ENCODE measurements at regions not wholly inside any gene's neighbourhood (a gene's known extent, or its start where the extent isn't known, plus 50 kb on each side); places are given as distances from the start of the nearest gene placed in this dataset.

DNA sequence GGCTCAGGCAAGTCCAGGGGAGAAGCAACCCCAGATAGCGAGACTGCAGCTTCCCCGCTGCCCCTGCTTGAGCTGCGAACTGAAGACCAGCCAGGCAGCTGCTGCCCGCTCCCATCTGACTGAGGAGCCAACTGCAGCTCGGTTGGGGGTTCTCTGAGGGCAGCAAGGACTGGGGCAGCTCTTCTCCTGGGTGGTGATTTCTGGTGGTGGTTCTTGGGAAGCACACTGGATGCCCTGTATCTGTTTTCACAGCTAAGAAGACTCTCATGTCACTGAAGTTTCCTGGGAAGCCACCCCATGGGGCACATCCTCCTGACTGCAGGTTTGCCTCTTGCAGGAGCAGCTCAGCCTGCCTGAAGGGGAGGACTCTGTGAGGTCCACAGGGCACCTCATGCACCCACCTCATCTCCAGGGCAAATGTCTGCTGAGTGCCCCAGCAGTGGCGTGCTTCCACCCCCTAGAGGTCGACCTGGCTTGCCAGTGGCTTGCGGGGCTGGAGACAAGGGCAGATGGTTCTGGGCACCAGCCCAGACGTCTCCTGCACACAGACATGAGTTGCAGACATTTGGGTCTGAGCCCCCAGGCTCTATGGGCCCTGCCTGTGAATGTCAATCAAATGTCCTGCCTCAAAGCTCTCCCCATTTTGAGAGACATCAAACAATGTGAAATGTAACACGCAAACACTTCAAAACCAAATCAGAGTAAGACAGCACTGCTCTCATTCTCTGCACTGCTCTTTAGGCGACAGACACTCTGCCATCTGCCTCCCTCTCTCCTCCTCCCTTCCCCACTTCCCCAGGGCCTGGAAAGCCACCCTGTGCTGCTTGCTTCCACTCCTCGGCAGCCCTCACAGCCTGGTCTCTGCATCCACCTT, 800.9 kb downstream of the BRD1 start:
- Mint-ChIP-seq H3K36me3 (no peaks in the 10 kb centered on the region), H3K9me3 (no peaks in the 10 kb centered on the region), H3K4me1 (no peaks in the 10 kb centered on the region), H3K27ac (no peak overlapping the region), H3K4me3 (no peak overlapping the region), H3K27me3 (ENCODE audit: low read depth in 2 of 2) (peaks cover 0 to 8% of the 10 kb centered on the region in 2 donors)
- Histone ChIP-seq H3K36me3 (ENCODE audit: control insufficient read depth, insufficient read depth, low read length) (no peaks in the 10 kb centered on the region), H3K4me1 (ENCODE audit: control insufficient read depth, insufficient read depth, low read length) (no peaks in the 10 kb centered on the region), H3K27me3 (ENCODE audit: control insufficient read depth, insufficient read depth, low read length) (no peaks in the 10 kb centered on the region), H3K4me3 (ENCODE audit: low read length) (no peak overlapping the region), H3K27ac (ENCODE audit: low read length) (no peak overlapping the region), H3K9me3 (ENCODE audit: control insufficient read depth, insufficient read depth, low read length) (no peaks in the 10 kb centered on the region)
- no peak for ATAC-seq
- WGBS (ENCODE audit: insufficient coverage) = 65% methylated on average over 12 of the region's 12 CpGs
- DNase-seq = no peak
- TF ChIP-seq CTCF (IDR thresholded peaks at IDR 0.05) = no peak
- intact Hi-C loops (cut with micrococcal nuclease) = no loop called here

- TF ChIP-seq CTCF (IDR thresholded peaks at IDR 0.05) = no peak
- WGBS (ENCODE audit: insufficient coverage) = 84% methylated on average over 17 of the region's 17 CpGs
- Mint-ChIP-seq H3K9me3 (no peaks in the 10 kb centered on the region), H3K27me3 (ENCODE audit: low read depth in 2 of 2) (peaks cover 0 to 5% of the 10 kb centered on the region in 2 donors), H3K4me3 (no peak overlapping the region), H3K4me1 (no peaks in the 10 kb centered on the region), H3K27ac (no peak overlapping the region), H3K36me3 (no peaks in the 10 kb centered on the region)
- Histone ChIP-seq H3K9me3 (ENCODE audit: control insufficient read depth, insufficient read depth, low read length) (no peaks in the 10 kb centered on the region), H3K27me3 (ENCODE audit: control insufficient read depth, insufficient read depth, low read length) (no peaks in the 10 kb centered on the region), H3K27ac (ENCODE audit: low read length) (no peak overlapping the region), H3K4me1 (ENCODE audit: control insufficient read depth, insufficient read depth, low read length) (no peaks in the 10 kb centered on the region), H3K4me3 (ENCODE audit: low read length) (no peak overlapping the region), H3K36me3 (ENCODE audit: control insufficient read depth, insufficient read depth, low read length) (no peaks in the 10 kb centered on the region)
- no peak for ATAC-seq
- DNase-seq = no peak
- intact Hi-C loops (cut with micrococcal nuclease) = no loop called here
Measured at GRCh38 chr22:49025791-49026493, 801.7 kb downstream of the BRD1 start.

DNA sequence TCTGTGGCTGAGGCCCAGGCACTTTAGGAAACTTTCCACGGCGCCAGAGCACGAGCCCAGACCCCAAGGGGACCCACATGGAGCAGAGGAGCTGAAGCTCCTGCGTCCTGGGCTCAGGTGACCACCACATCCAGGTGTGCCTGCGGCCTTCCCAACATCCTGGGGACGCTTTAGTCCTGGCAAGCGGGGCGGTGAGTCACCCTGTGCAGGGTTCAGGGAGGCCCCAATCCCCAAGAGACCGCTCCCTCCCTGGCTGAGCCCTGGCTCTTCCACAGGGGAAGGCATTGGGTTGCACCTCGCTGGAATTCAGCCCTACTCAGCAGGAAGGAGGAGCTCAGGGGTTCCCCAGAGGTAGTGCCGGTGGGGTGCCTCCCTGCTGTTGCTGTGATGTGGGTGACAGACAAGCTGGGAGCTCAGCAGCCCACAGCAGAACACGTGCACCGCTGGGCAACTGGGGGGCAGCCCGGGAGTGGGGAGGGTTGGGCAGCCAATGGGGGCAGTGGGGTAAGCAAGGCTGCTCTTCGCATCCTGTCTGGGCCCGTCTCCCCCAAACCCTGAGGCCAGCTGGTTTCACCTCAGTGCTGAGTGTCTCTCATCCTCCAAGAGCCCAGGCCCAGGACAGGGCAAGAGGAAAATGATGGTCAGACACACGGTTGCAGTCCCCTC, 802.8 kb downstream of the BRD1 start:
- Histone ChIP-seq H3K4me3 (ENCODE audit: low read length) (no peak overlapping the region), H3K9me3 (ENCODE audit: control insufficient read depth, insufficient read depth, low read length) (no peaks in the 10 kb centered on the region), H3K36me3 (ENCODE audit: control insufficient read depth, insufficient read depth, low read length) (no peaks in the 10 kb centered on the region), H3K27me3 (ENCODE audit: control insufficient read depth, insufficient read depth, low read length) (no peaks in the 10 kb centered on the region), H3K27ac (ENCODE audit: low read length) (no peak overlapping the region), H3K4me1 (ENCODE audit: control insufficient read depth, insufficient read depth, low read length) (no peaks in the 10 kb centered on the region)
- no peak for DNase-seq
- H3K4me3 Mint-ChIP-seq = no peak overlapping the region
- H3K27me3 Mint-ChIP-seq (ENCODE audit: low read depth in 2 of 2) = peaks cover 0 to 2% of the 10 kb centered on the region in 2 donors
- no peak overlapping the region for H3K27ac Mint-ChIP-seq
- no peak for TF ChIP-seq CTCF (IDR thresholded peaks at IDR 0.05)
- 78% methylated on average over 17 of the region's 17 CpGs for WGBS (ENCODE audit: insufficient coverage)
- no peaks in the 10 kb centered on the region for H3K4me1 Mint-ChIP-seq
- no peaks in the 10 kb centered on the region for H3K9me3 Mint-ChIP-seq
- intact Hi-C loops (cut with micrococcal nuclease) = no loop called here
- no peaks in the 10 kb centered on the region for H3K36me3 Mint-ChIP-seq
- no peak for ATAC-seq
